ENCODE measurements at regions not wholly inside any gene's neighbourhood (a gene's known extent, or its start where the extent isn't known, plus 50 kb on each side); places are given as distances from the start of the nearest gene placed in this dataset.
A peak's percentile ranks its signal among the peaks of the same experiment; 100 is the strongest.

GRCh38 chr1:38452246-38452645 is 405.7 kb upstream of the POU3F1 start:
- ATAC-seq = no peak
- TF ChIP-seq ZNF565 (CRISPR knock-in tag; conservative IDR thresholded peaks at IDR 0.05; ENCODE audit: low read depth) (no peak), RARB (CRISPR knock-in tag; IDR thresholded peaks at IDR 0.05) (no peak), ESRRG (CRISPR knock-in tag; IDR thresholded peaks at IDR 0.05) (no peak), PPARA (CRISPR knock-in tag; IDR thresholded peaks at IDR 0.05; ENCODE audit: borderline replicate concordance) (no peak), POU6F1 (CRISPR knock-in tag; IDR thresholded peaks at IDR 0.05; ENCODE audit: borderline replicate concordance, low read depth) (no peak), ZFP30 (CRISPR knock-in tag; IDR thresholded peaks at IDR 0.05) (no peak), TSHZ2 (CRISPR knock-in tag; IDR thresholded peaks at IDR 0.05) (no peak), BACH2 (CRISPR knock-in tag; IDR thresholded peaks at IDR 0.05; ENCODE audit: borderline replicate concordance) (no peak), TOX (CRISPR knock-in tag; IDR thresholded peaks at IDR 0.05; ENCODE audit: borderline replicate concordance) (no peak), OSR1 (CRISPR knock-in tag; IDR thresholded peaks at IDR 0.05) (no peak), CSDC2 (CRISPR knock-in tag; IDR thresholded peaks at IDR 0.05) (no peak), ARNTL (CRISPR knock-in tag; IDR thresholded peaks at IDR 0.05; ENCODE audit: borderline replicate concordance, low read depth) (no peak), PATZ1 (CRISPR knock-in tag; IDR thresholded peaks at IDR 0.05; ENCODE audit: borderline replicate concordance) (no peak), ZFP3 (CRISPR knock-in tag; IDR thresholded peaks at IDR 0.05) (no peak), ZNF70 (CRISPR knock-in tag; IDR thresholded peaks at IDR 0.05) (no peak), SNAI2 (CRISPR knock-in tag; IDR thresholded peaks at IDR 0.05) (no peak)
- TF ChIP-seq, protein P1, sequence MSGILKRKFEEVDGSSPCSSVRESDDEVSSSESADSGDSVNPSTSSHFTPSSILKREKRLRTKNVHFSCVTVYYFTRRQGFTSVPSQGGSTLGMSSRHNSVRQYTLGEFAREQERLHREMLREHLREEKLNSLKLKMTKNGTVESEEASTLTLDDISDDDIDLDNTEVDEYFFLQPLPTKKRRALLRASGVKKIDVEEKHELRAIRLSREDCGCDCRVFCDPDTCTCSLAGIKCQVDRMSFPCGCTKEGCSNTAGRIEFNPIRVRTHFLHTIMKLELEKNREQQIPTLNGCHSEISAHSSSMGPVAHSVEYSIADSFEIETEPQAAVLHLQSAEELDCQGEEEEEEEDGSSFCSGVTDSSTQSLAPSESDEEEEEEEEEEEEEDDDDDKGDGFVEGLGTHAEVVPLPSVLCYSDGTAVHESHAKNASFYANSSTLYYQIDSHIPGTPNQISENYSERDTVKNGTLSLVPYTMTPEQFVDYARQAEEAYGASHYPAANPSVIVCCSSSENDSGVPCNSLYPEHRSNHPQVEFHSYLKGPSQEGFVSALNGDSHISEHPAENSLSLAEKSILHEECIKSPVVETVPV (CRISPR knock-in tag; IDR thresholded peaks at IDR 0.05) = no peak
- TF ChIP-seq, protein P2, sequence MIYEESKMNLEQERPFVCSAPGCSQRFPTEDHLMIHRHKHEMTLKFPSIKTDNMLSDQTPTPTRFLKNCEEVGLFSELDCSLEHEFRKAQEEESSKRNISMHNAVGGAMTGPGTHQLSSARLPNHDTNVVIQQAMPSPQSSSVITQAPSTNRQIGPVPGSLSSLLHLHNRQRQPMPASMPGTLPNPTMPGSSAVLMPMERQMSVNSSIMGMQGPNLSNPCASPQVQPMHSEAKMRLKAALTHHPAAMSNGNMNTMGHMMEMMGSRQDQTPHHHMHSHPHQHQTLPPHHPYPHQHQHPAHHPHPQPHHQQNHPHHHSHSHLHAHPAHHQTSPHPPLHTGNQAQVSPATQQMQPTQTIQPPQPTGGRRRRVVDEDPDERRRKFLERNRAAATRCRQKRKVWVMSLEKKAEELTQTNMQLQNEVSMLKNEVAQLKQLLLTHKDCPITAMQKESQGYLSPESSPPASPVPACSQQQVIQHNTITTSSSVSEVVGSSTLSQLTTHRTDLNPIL (CRISPR knock-in tag; IDR thresholded peaks at IDR 0.05; ENCODE audit: low read depth) = no peak

GRCh38 chr1:38451541-38451993 is 405.0 kb upstream of the POU3F1 start:
- no peak for TF ChIP-seq ZFP30 (CRISPR knock-in tag; IDR thresholded peaks at IDR 0.05)
- no peak for TF ChIP-seq TOX (CRISPR knock-in tag; IDR thresholded peaks at IDR 0.05; ENCODE audit: borderline replicate concordance)
- no peak for TF ChIP-seq RARB (CRISPR knock-in tag; IDR thresholded peaks at IDR 0.05)
- TF ChIP-seq ARNTL (CRISPR knock-in tag; IDR thresholded peaks at IDR 0.05; ENCODE audit: borderline replicate concordance, low read depth) = no peak
- ATAC-seq = peak; percentile 72

- ATAC-seq = no peak
- TF ChIP-seq TOX (CRISPR knock-in tag; IDR thresholded peaks at IDR 0.05; ENCODE audit: borderline replicate concordance) (no peak), GLIS3 (CRISPR knock-in tag; IDR thresholded peaks at IDR 0.05) (no peak), ZFP3 (CRISPR knock-in tag; IDR thresholded peaks at IDR 0.05) (no peak)
Measured at GRCh38 chr1:38448893-38449292, 402.3 kb upstream of the POU3F1 start.

DNA sequence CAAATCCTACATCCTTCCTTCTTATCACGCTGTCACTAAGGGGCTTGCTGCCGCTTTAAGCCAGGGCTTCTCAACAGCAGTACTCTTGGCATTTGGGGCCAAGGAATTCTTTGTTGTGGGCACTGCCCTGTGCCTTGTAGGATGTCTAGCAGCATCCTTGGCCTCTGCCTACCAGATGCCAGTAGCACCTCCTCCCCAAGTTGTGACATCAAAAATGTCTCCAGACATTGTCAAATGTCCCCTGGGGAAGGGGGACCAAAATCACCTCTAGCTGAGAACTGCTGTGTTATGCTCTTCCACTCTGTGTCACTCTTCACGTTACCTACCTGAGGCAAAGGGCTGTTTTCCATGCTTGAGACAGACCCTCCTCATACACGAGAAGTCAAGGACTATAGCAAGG is 400.3 kb upstream of the POU3F1 start:
- no peak for ATAC-seq
- TF ChIP-seq ZFP3 (CRISPR knock-in tag; IDR thresholded peaks at IDR 0.05) (no peak), GLIS3 (CRISPR knock-in tag; IDR thresholded peaks at IDR 0.05) (no peak), TCF4 (CRISPR knock-in tag; IDR thresholded peaks at IDR 0.05; ENCODE audit: borderline replicate concordance) (no peak), OSR1 (CRISPR knock-in tag; IDR thresholded peaks at IDR 0.05) (no peak), BACH2 (CRISPR knock-in tag; IDR thresholded peaks at IDR 0.05; ENCODE audit: borderline replicate concordance) (no peak), ZC3H10 (CRISPR knock-in tag; IDR thresholded peaks at IDR 0.05) (no peak), CSDC2 (CRISPR knock-in tag; IDR thresholded peaks at IDR 0.05) (no peak), SNAI2 (CRISPR knock-in tag; IDR thresholded peaks at IDR 0.05) (no peak), ARNTL (CRISPR knock-in tag; IDR thresholded peaks at IDR 0.05; ENCODE audit: borderline replicate concordance, low read depth) (no peak), ZFP30 (CRISPR knock-in tag; IDR thresholded peaks at IDR 0.05) (no peak)
- TF ChIP-seq, protein P1 (CRISPR knock-in tag; IDR thresholded peaks at IDR 0.05) = no peak
- TF ChIP-seq, protein P2 (CRISPR knock-in tag; IDR thresholded peaks at IDR 0.05; ENCODE audit: low read depth) = no peak

Data from SK-N-SH treated with all-trans-retinoic acid at 6 μM for 48 hours (cell line).